Activated CD4-positive, alpha-beta T cell treated with anti-CD3 and anti-CD28 coated beads, Interleukin-2, amount 10 ng/mL, durations not matched to agents 7 days and 5 days (primary cell): ENCODE measurements at regions not wholly inside any gene's neighbourhood (a gene's known extent, or its start where the extent isn't known, plus 50 kb on each side); places are given as distances from the start of the nearest gene placed in this dataset.
"Not testable (repeated sequence)": the region's sequence is repeated elsewhere in the genome, so short reads cannot be mapped to it uniquely, and the experiment has no call there.

ENCODE experiments used
- CTCF ChIA-PET: fragments of 350-600 bp; sonication (Branson Sonifier 250); formaldehyde crosslinking; loops from one replicate; lab custom pipeline; 2021; ENCODE audit warnings: antibody characterized with exemption; lab: Charles Lee
- POLR2A ChIA-PET: fragments of 350-600 bp; sonication (Branson Sonifier 250); formaldehyde crosslinking; loops from one replicate; lab custom pipeline; 2021; ENCODE audit warnings: antibody characterized with exemption; lab: Charles Lee
- DNase-seq: peaks from one replicate; pipeline ENCODE4 v3.0.0-alpha.2; 2020
- H3K27ac Mint-ChIP-seq: one replicate; pipeline ENCODE4 v1.8.0; 2021; ENCODE audit warnings: mild to moderate bottlenecking, moderate library complexity, mixed read lengths
- H3K27me3 Mint-ChIP-seq: one replicate; pipeline ENCODE4 v1.8.0; 2021; ENCODE audit warnings: mixed read lengths
- H3K36me3 Mint-ChIP-seq: one replicate; pipeline ENCODE4 v1.8.0; 2021; ENCODE audit warnings: low read depth, mixed read lengths
- H3K4me1 Mint-ChIP-seq: one replicate; pipeline ENCODE4 v1.8.0; 2021; ENCODE audit warnings: mixed read lengths
- H3K4me3 Mint-ChIP-seq: one replicate; pipeline ENCODE4 v1.8.0; 2021; ENCODE audit warnings: mild to moderate bottlenecking, moderate library complexity, mixed read lengths
- H3K9me3 Mint-ChIP-seq: one replicate; pipeline ENCODE4 v1.8.0; 2021; ENCODE audit warnings: mixed read lengths

GRCh38 chr1:101482306-101482705, 245.5 kb downstream of the S1PR1 start:
- CTCF ChIA-PET = interaction anchor here (1.0 kb wide), 1 partner anchor 177 kb away, joined by 3 read pairs; no protein-coding TSS in a partner anchor
- Mint-ChIP-seq H3K27ac (no peak overlapping the region), H3K4me1 (no peaks in the 10 kb centered on the region), H3K9me3 (no peaks in the 10 kb centered on the region), H3K27me3 (peaks cover 4% of the 10 kb centered on the region), H3K4me3 (no peak overlapping the region), H3K36me3 (no peaks in the 10 kb centered on the region)
- DNase-seq = no peak
- POLR2A ChIA-PET = no interaction called here

DNA sequence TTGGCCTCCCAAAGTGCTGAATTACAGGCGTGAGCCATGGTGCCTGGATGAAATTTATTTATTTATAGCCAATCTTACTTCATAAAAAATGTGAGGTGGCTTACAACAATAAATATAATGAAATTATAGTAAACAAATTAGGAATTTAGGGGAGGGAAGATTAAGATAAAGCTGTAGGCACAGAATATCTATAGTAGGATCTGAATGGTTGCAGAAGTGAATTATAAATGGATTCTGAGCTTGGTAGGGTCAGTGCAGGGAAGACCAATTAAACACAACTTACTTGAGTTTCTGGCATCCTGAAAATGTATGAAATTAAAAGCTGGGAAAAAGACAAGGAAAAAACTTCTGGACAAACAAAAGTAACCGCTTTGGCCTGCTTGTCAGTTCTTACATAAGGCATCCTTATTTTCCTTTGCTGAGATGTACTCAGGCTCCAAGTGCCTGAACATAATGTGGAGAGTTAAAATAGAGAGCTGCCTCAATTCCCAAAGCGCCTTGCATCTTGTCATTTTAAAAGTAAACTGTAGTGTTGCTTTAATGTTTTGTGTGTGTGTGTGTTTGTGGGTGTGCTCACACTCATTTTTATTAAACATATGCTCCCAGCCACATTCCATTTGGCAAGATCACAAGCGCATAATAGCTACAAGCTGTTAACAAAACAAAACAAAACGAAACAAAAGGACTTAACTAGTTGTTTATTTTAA, 247.3 kb downstream of the S1PR1 start:
- H3K9me3 Mint-ChIP-seq = no peaks in the 10 kb centered on the region
- H3K27ac Mint-ChIP-seq = no peak overlapping the region
- ChIA-PET POLR2A (no interaction called here), CTCF (interaction anchor here (1.0 kb wide), 1 partner anchor 18 kb away, joined by 3 read pairs; no protein-coding TSS in a partner anchor)
- no peak for DNase-seq
- peaks cover 4% of the 10 kb centered on the region for H3K27me3 Mint-ChIP-seq
- no peak overlapping the region for H3K4me3 Mint-ChIP-seq
- H3K4me1 Mint-ChIP-seq = no peaks in the 10 kb centered on the region
- no peaks in the 10 kb centered on the region for H3K36me3 Mint-ChIP-seq

DNA sequence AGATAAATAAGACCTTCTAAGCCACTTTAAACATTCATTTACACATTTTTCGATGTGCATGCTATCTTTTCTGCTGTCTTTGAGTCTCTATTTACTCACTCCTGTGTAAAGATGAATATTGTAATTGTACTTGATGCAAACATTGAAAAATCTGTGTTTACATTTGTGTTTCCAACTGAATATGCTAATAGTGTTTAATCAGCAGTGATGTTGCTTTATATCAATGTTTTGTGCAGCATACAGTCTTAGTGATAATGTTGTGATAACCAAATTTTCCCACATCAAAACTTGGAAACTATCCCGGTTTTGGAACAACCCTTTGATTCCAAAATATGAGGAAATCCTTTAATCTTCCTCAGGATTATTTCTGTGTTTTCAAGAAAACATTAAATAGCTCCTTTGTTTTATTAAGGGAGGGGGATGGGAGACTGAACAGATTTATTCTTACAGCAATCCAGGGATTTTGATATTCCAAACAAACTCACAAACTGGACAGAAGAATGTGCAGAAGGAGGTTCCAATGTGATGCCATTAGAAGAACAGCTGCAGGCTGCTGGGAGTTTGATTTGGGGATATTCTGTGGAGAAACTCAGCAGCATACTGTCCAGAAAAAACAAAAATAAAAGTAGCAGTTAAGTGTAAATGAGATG, 248.0 kb downstream of the S1PR1 start:
- no peak for DNase-seq
- CTCF ChIA-PET = interaction anchor here (1.0 kb wide), 1 partner anchor 19 kb away, joined by 3 read pairs; no protein-coding TSS in a partner anchor
- POLR2A ChIA-PET = no interaction called here
- Mint-ChIP-seq H3K4me3 (no peak overlapping the region), H3K27me3 (peaks cover 4% of the 10 kb centered on the region), H3K4me1 (no peaks in the 10 kb centered on the region), H3K9me3 (peaks cover 5% of the 10 kb centered on the region), H3K27ac (no peak overlapping the region), H3K36me3 (no peaks in the 10 kb centered on the region)

GRCh38 chr1:101485712-101486111, 248.9 kb downstream of the S1PR1 start:
- CTCF ChIA-PET = no interaction called here

GRCh38 chr1:101492144-101492543, 255.3 kb downstream of the S1PR1 start:
- H3K4me1 Mint-ChIP-seq, DNase-seq, CTCF ChIA-PET: not testable (repeated sequence)

More at GRCh38 chr1:101485712-101486111, 248.9 kb downstream of the S1PR1 start:
- Mint-ChIP-seq H3K27ac (no peak overlapping the region), H3K4me1 (no peaks in the 10 kb centered on the region), H3K36me3 (no peaks in the 10 kb centered on the region), H3K27me3 (peaks cover 7% of the 10 kb centered on the region), H3K4me3 (no peak overlapping the region), H3K9me3 (peaks cover 5% of the 10 kb centered on the region)
- POLR2A ChIA-PET = no interaction called here
- no peak for DNase-seq

GRCh38 chr1:101493920-101494319, 257.1 kb downstream of the S1PR1 start:
- H3K4me1 Mint-ChIP-seq, DNase-seq, H3K4me3 Mint-ChIP-seq, CTCF ChIA-PET, H3K27ac Mint-ChIP-seq, H3K27me3 Mint-ChIP-seq, POLR2A ChIA-PET, H3K36me3 Mint-ChIP-seq, H3K9me3 Mint-ChIP-seq: not testable (repeated sequence)

More at GRCh38 chr1:101492144-101492543, 255.3 kb downstream of the S1PR1 start:
- POLR2A ChIA-PET, H3K27me3 Mint-ChIP-seq, H3K4me3 Mint-ChIP-seq, H3K27ac Mint-ChIP-seq, H3K36me3 Mint-ChIP-seq, H3K9me3 Mint-ChIP-seq: not testable (repeated sequence)

DNA sequence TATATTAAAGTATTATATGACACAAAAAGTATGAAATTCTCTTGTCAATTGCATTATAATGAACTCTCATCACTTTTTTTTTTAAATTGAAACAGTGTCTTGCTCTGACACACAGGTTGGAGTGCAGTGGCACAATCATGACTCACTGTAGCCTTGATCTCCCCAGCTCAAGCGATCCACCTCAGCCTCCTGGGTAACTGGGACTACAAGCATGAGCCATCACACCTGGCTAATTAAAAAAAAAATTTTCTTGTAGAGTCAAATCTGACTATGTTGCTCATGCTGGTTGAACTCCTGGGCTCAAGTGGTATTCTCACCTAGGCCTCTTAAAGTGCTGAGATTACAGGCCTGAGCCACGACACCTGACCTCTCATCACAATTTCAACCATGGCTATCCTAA, 259.3 kb downstream of the S1PR1 start:
- no peaks in the 10 kb centered on the region for H3K9me3 Mint-ChIP-seq
- no peaks in the 10 kb centered on the region for H3K4me1 Mint-ChIP-seq
- H3K27ac Mint-ChIP-seq = no peak overlapping the region
- CTCF ChIA-PET = no interaction called here
- H3K4me3 Mint-ChIP-seq = no peak overlapping the region
- no peaks in the 10 kb centered on the region for H3K36me3 Mint-ChIP-seq
- H3K27me3 Mint-ChIP-seq = peaks cover 5% of the 10 kb centered on the region
- POLR2A ChIA-PET = no interaction called here
- no peak for DNase-seq

GRCh38 chr1:101497881-101498559, 261.2 kb downstream of the S1PR1 start:
- no peak overlapping the region for H3K27ac Mint-ChIP-seq
- no peak for DNase-seq
- H3K36me3 Mint-ChIP-seq = no peaks in the 10 kb centered on the region
- no peak overlapping the region for H3K4me3 Mint-ChIP-seq
- peaks cover 3% of the 10 kb centered on the region for H3K27me3 Mint-ChIP-seq
- H3K9me3 Mint-ChIP-seq = no peaks in the 10 kb centered on the region
- ChIA-PET POLR2A (no interaction called here), CTCF (no interaction called here)
- no peaks in the 10 kb centered on the region for H3K4me1 Mint-ChIP-seq

- CTCF ChIA-PET, H3K4me1 Mint-ChIP-seq, POLR2A ChIA-PET, H3K4me3 Mint-ChIP-seq, H3K27ac Mint-ChIP-seq, H3K27me3 Mint-ChIP-seq, H3K36me3 Mint-ChIP-seq, H3K9me3 Mint-ChIP-seq, DNase-seq: not testable (repeated sequence)
Observed at GRCh38 chr1:101504106-101504505, 267.3 kb downstream of the S1PR1 start.

DNA sequence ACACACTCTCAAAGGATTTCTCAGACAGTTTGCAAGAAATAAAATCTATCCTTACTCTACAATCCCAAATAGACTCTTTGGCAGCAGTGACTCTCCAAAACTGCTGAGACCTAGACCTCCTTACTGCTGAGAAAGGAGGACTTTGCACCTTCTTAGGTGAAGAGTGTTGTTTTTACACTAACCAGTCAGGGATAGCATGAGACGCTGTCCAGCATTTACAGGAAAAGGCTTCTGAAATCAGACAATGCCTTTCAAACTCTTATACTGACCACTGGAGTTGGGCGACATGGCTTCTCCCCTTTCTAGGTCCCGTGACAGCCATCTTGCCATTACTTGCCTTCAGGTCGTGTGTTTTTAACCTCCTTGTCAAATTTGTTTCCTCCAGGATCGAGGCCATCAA, 268.4 kb downstream of the S1PR1 start:
- H3K4me3 Mint-ChIP-seq, H3K27me3 Mint-ChIP-seq, H3K36me3 Mint-ChIP-seq, POLR2A ChIA-PET, DNase-seq, H3K27ac Mint-ChIP-seq, CTCF ChIA-PET, H3K9me3 Mint-ChIP-seq, H3K4me1 Mint-ChIP-seq: not testable (repeated sequence)

GRCh38 chr1:101506541-101507164, 269.8 kb downstream of the S1PR1 start:
- peak; percentile 61 for DNase-seq
- Mint-ChIP-seq H3K27me3 (no peaks in the 10 kb centered on the region), H3K27ac (no peak overlapping the region), H3K4me1 (no peaks in the 10 kb centered on the region), H3K4me3 (no peak overlapping the region), H3K9me3 (no peaks in the 10 kb centered on the region), H3K36me3 (no peaks in the 10 kb centered on the region)
- CTCF ChIA-PET = no interaction called here
- POLR2A ChIA-PET = no interaction called here

GRCh38 chr1:101507547-101507971, 270.7 kb downstream of the S1PR1 start:
- Mint-ChIP-seq H3K27ac (no peak overlapping the region), H3K4me1 (no peaks in the 10 kb centered on the region), H3K4me3 (no peak overlapping the region), H3K27me3 (no peaks in the 10 kb centered on the region), H3K36me3 (no peaks in the 10 kb centered on the region), H3K9me3 (no peaks in the 10 kb centered on the region)
- POLR2A ChIA-PET = no interaction called here
- DNase-seq = no peak
- CTCF ChIA-PET = no interaction called here

DNA sequence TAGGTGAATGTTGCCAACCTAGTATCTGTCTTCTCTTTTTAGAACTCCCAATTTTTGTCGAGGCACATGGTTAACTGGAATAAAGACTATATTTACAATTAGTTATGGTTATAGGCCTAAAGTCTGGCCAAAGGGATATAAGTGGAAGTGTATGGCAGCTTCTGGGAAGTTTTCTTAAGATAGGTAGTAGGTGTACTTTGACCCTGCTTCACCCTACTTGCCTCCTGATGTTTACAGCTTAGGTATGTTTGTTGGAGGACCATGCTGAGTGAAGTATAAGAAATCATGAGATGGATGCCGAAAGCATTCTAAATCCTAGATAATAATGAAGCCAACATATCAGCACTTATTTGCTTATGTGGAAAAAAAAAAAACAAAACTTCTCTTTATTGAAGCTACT, 272.1 kb downstream of the S1PR1 start:
- DNase-seq = no peak
- CTCF ChIA-PET = no interaction called here
- no peak overlapping the region for H3K4me3 Mint-ChIP-seq
- POLR2A ChIA-PET = no interaction called here
- no peaks in the 10 kb centered on the region for H3K9me3 Mint-ChIP-seq
- H3K4me1 Mint-ChIP-seq = no peaks in the 10 kb centered on the region
- H3K36me3 Mint-ChIP-seq = no peaks in the 10 kb centered on the region
- H3K27ac Mint-ChIP-seq = no peak overlapping the region
- H3K27me3 Mint-ChIP-seq = peaks cover 2% of the 10 kb centered on the region
